SJCRH30 (cell line): ENCODE measurements at regions not wholly inside any gene's neighbourhood (a gene's known extent, or its start where the extent isn't known, plus 50 kb on each side); places are given as distances from the start of the nearest gene placed in this dataset.
"Not testable (repeated sequence)": the region's sequence is repeated elsewhere in the genome, so short reads cannot be mapped to it uniquely, and the experiment has no call there.

Source experiments
- DNase-seq, 2 experiments: peaks; one replicate each; pipeline ENCODE4 v3.0.0-alpha.2; 2015 to 2020
- H3K27ac ChIP-seq: fragments of 250-450 bp; sonication (Bioruptor Pico); 2 replicates; pipeline ENCODE4 v1.5.1; 2020; ENCODE audit warnings: mild to moderate bottlenecking, moderate library complexity
- H3K27me3 ChIP-seq: fragments of 250-450 bp; sonication (Bioruptor Pico); 2 replicates; pipeline ENCODE4 v1.5.1; 2020; ENCODE audit warnings: mild to moderate bottlenecking, moderate library complexity
- H3K36me3 ChIP-seq: fragments of 250-450 bp; sonication (Bioruptor Pico); 2 replicates; pipeline ENCODE4 v1.5.1; 2020; ENCODE audit warnings: mild to moderate bottlenecking, moderate library complexity
- H3K4me1 ChIP-seq: fragments of 250-450 bp; sonication (Bioruptor Pico); 2 replicates; pipeline ENCODE4 v1.5.1; 2020; ENCODE audit warnings: mild to moderate bottlenecking, moderate library complexity
- H3K4me3 ChIP-seq: fragments of 250-450 bp; sonication (Bioruptor Pico); 2 replicates; pipeline ENCODE4 v1.5.1; 2020; ENCODE audit warnings: mild to moderate bottlenecking, moderate library complexity
- H3K9me3 ChIP-seq: fragments of 250-450 bp; sonication (Bioruptor Pico); replicated peaks from 2 replicates; pipeline ENCODE4 v1.5.1; 2020; ENCODE audit warnings: mild to moderate bottlenecking, moderate library complexity

DNA sequence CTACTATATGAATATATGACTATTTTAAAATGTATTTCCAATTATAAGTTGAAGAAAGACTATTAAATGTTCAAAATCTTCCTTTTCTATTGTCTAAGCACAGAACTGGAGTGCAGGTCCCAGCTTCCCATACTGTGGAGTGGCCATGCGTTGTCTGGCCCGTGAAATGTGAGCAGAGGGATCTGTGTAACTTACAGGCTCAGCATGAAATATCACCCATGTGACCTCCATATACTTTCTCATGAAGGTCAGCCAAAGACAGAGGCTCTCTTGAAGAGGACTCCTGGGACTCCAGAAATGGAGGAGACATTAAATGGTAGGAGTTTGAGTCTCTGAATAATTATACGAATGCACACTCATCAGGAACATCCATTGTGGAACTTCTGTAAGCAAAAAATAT lies 92.4 kb upstream of the CAV2 start:
- Histone ChIP-seq H3K4me3 (no peak overlapping the region), H3K36me3 (no peaks in the 10 kb centered on the region), H3K27ac (no peak overlapping the region), H3K9me3 (no peaks in the 10 kb centered on the region), H3K27me3 (no peaks in the 10 kb centered on the region), H3K4me1 (peaks cover 14% of the 10 kb centered on the region)
- no peak for DNase-seq

DNA sequence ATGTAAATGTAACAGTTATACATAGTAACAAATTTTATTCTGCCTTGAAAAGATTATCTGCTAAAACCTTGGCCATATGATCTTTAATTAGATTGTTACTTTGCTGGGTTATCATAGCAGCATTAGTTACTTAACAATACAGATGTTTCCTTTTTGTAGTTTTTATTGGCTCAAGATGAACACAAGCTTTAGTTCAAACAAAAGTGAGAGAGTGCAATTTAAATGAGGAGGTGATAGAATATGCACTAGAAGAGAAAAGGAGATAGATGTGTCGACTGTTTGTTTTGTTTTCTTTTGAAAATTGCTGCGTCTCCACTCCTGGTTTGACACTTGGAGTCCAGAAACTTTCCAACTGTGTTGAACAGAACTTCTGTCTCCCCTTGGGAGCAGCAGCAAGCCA lies 91.4 kb upstream of the CAV2 start:
- H3K27me3 ChIP-seq, result no peaks in the 10 kb centered on the region
- 0 out of 2 replicates have a peak, but pooled peaks cover 2% of the 10 kb centered on the region for H3K9me3 ChIP-seq
- H3K4me1 ChIP-seq, result peaks cover 10% of the 10 kb centered on the region
- no peaks in the 10 kb centered on the region for H3K36me3 ChIP-seq
- no peak overlapping the region for H3K27ac ChIP-seq
- DNase-seq, result no peak
- no peak overlapping the region for H3K4me3 ChIP-seq

DNA sequence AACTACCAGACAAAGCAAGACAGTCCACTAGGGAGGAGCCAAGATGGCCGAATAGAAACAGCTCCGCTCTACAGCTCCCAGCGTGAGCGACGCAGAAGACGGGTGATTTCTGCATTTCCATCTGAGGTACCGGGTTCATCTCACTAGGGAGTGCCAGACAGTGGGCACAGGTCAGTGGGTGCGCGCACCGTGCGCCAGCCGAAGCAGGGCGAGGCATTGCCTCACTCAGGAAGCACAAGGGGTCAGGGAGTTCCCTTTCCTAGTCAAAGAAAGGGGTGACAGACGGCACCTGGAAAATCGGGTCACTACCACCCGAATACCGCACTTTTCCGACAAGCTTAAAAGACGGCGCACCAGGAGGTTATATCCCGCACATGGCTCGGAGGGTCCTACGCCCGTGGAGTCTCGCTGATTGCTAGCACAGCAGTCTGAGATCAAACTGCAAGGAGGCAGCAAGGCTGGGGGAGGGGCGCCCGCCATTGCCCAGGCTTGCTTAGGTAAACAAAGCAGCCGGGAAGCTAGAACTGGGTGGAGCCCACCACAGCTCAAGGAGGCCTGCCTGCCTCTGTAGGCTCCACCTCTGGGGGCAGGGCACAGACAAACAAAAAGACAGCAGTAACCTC lies 90.6 kb upstream of the CAV2 start:
- not testable (repeated sequence) for H3K27ac ChIP-seq, H3K36me3 ChIP-seq, H3K27me3 ChIP-seq, DNase-seq, H3K4me3 ChIP-seq, H3K9me3 ChIP-seq, H3K4me1 ChIP-seq

DNA sequence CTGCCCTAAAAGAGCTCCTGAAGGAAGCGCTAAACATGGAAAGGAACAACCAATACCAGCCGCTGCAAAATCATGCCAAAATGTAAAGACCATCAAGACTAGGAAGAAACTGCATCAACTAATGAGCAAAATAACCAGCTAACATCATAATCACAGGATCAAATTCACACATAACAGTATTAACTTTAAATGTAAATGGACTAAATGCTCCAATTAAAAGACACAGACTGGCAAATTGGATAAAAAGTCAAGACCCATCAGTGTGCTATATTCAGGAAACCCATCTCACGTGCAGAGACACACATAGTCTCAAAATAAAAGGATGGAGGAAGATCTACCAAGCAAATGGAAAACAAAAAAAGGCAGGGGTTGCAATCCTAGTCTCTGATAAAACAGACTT lies 88.8 kb upstream of the CAV2 start:
- H3K36me3 ChIP-seq, DNase-seq, H3K27ac ChIP-seq, H3K4me3 ChIP-seq, H3K27me3 ChIP-seq, H3K9me3 ChIP-seq, H3K4me1 ChIP-seq: not testable (repeated sequence)

DNA sequence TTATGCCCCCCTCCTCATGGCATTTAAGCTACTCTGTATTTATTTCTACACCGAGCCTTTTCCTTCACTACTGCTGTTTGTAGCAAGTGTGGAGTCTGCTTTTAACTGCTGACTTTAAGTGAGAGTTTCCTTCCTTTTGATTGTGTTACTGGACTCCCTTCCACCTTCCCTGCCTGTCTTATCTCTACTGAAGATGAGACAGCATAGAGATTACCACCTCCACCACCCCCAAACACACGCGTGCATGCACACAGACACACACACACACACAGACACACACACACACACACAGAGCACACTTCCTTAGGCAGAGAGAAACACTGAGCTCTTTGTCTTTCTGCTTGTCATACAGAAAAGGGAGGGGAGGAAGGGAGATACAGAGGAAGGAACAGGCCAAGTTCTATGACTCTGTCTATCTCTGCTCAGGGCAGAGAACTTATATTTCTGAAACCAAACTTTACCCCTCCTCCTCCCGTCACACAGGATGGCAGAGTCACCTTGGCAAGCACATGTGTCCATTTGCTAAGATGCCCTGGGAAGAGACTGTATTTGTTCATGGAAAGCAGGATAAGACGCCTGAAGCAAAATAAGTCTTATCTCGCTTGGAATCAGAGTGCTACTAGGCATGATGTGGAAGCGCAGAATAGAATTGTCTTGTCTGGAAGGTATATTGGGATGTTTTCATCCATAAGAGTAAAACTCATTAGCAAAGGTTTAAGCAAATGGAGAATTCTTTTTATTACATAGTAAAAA lies 81.8 kb upstream of the CAV2 start:
- 0 out of 2 replicates have a peak, but pooled peaks cover 2% of the 10 kb centered on the region for H3K9me3 ChIP-seq
- no peaks in the 10 kb centered on the region for H3K27me3 ChIP-seq
- H3K4me3 ChIP-seq, result no peak overlapping the region
- H3K36me3 ChIP-seq, result no peaks in the 10 kb centered on the region
- H3K4me1 ChIP-seq, result peaks cover 13% of the 10 kb centered on the region
- H3K27ac ChIP-seq, result peak overlapping the region; percentile 50
- DNase-seq, result peak in 1 of 2 experiments; percentile 42

DNA sequence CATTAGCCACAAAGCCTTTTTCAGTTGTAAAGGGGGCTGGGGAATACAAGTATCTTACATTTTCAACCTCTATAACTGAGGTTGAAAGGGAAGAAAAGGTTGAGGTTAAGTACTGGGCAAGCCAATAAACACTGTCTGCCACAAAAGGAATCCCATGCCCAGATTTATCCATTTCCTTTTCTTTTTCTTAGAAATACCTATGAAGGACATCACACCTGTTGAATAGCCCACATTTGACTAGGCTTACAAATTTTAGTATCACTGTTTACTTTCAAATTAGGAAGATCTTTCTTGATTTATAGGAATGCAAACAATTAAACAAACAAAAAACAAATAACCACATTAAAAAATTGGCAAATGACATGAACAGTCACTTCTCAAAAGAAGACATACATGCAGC lies 81.0 kb upstream of the CAV2 start:
- Histone ChIP-seq H3K27ac (peak overlapping the region; percentile 50), H3K27me3 (no peaks in the 10 kb centered on the region), H3K4me3 (no peak overlapping the region), H3K9me3 (no peaks in the 10 kb centered on the region), H3K36me3 (no peaks in the 10 kb centered on the region), H3K4me1 (peaks cover 13% of the 10 kb centered on the region)
- DNase-seq, result no peak

DNA sequence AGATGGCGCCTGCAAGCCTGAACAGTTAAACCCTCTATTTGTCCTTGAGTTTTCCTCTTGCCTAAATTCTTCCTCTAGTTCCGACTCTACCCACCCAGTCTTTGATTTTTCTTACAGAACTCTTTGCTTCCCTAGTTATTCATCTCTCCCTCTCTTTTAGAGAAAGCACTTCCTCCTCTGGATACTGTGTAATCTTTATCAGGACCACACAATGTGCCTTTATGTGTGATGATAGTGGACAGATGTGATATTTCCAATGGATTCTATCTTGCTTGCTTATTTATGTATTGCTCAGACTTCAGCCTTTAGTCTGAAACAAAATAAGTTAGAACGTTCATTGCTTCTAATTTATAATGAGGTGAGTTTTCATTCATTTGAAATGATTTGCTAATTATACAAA lies 79.5 kb upstream of the CAV2 start:
- peak in 1 of 2 experiments; percentile 20 for DNase-seq
- no peaks in the 10 kb centered on the region for H3K9me3 ChIP-seq
- H3K27ac ChIP-seq, result no peak overlapping the region
- H3K4me1 ChIP-seq, result peaks cover 13% of the 10 kb centered on the region
- no peaks in the 10 kb centered on the region for H3K27me3 ChIP-seq
- no peak overlapping the region for H3K4me3 ChIP-seq
- no peaks in the 10 kb centered on the region for H3K36me3 ChIP-seq

DNA sequence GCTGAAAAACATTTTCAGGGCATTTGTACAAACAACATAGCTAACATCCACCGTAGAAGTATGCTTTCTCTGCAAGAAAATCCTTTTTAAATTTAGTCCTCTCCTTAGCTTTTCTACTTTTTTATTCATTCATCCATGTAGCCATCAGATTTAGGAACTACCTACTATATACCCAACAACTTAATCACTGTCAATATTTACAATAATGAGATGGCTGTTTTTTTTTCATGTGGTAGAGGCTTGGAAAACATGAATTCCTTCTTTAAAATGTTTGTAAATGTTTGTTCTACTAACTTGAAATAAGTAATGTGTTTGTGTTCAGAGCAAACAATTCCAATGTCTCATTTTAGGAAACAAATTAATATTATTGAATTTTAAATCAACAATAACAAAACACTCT lies 78.2 kb upstream of the CAV2 start:
- Histone ChIP-seq H3K4me1 (peaks cover 24% of the 10 kb centered on the region), H3K4me3 (no peak overlapping the region), H3K27me3 (no peaks in the 10 kb centered on the region), H3K27ac (no peak overlapping the region), H3K36me3 (no peaks in the 10 kb centered on the region), H3K9me3 (no peaks in the 10 kb centered on the region)
- no peak for DNase-seq

DNA sequence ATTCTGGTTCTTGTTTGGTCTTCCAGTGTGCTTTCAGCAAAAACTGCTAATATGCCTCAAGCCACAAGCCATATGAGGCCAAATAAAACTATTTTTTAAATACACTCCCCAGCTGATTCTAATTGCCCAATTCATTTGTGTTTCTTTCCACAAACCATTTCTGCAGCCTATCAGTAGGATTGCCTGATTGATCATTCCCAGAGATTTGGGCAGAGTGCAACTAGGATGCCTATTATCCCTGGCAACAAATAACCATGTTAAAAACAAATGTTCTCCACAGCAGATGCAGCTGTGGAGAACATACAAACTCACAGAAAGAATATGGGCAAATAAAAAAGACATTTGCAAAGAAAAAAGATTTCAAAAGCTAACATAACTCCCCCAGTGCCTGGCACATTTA lies 76.9 kb upstream of the CAV2 start:
- Histone ChIP-seq H3K9me3 (no peaks in the 10 kb centered on the region), H3K27ac (no peak overlapping the region)

DNA sequence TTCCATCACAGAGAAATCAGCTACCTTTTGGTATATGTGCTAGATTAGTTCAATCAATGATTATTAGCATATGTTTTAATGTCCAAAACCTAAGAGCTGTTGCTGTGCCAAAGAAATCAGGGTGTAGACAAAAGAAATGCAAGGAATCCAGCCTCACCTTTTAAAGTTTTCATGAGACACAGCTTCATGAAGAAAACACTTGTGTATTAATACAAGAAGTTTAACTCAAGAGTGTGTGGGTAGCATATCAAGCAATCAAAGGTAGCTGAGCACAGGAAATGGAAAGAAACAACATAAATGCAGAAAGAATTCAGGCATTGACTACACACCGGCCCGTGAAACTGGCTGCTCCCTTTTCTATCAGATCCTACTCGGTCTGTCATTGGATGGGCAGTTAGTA lies 76.0 kb upstream of the CAV2 start:
- Histone ChIP-seq H3K27me3 (no peaks in the 10 kb centered on the region), H3K4me1 (peaks cover 18% of the 10 kb centered on the region), H3K9me3 (no peaks in the 10 kb centered on the region), H3K36me3 (no peaks in the 10 kb centered on the region), H3K27ac (no peak overlapping the region), H3K4me3 (no peak overlapping the region)
- no peak for DNase-seq

More for the DNA sequence above, 76.9 kb upstream of the CAV2 start:
- Histone ChIP-seq H3K4me1 (peaks cover 27% of the 10 kb centered on the region), H3K27me3 (no peaks in the 10 kb centered on the region), H3K4me3 (no peak overlapping the region), H3K36me3 (no peaks in the 10 kb centered on the region)
- no peak for DNase-seq

DNA sequence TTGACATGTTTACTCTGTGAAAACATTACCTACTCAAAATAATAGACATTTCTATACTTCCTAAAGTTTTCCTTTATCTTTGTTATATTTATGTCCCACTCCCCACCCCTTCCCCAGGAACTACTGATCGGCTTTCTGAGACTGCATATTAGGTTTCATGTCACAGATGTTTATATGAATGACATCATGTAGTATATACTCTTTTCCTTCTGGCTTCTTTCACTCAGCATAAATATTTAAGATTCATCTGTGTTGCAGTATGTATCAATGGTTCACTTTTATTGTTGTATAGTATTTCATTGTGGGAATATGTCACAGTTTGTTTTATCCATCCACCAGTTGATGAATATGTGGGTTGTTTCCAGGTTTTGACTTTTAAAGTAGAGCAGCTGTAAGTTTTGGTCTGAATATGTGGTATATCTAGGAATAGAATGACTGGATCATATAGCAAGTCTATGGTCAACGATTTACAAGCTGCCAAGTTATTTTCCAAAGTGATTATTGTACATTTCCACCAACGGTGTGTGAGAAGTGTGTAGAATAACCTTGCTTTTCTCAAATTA lies 73.8 kb upstream of the CAV2 start:
- Histone ChIP-seq H3K4me3 (no peak overlapping the region), H3K27ac (no peak overlapping the region), H3K4me1 (peaks cover 15% of the 10 kb centered on the region), H3K36me3 (no peaks in the 10 kb centered on the region), H3K9me3 (no peaks in the 10 kb centered on the region), H3K27me3 (no peaks in the 10 kb centered on the region)
- peak in 1 of 2 experiments; percentile 30 for DNase-seq

DNA sequence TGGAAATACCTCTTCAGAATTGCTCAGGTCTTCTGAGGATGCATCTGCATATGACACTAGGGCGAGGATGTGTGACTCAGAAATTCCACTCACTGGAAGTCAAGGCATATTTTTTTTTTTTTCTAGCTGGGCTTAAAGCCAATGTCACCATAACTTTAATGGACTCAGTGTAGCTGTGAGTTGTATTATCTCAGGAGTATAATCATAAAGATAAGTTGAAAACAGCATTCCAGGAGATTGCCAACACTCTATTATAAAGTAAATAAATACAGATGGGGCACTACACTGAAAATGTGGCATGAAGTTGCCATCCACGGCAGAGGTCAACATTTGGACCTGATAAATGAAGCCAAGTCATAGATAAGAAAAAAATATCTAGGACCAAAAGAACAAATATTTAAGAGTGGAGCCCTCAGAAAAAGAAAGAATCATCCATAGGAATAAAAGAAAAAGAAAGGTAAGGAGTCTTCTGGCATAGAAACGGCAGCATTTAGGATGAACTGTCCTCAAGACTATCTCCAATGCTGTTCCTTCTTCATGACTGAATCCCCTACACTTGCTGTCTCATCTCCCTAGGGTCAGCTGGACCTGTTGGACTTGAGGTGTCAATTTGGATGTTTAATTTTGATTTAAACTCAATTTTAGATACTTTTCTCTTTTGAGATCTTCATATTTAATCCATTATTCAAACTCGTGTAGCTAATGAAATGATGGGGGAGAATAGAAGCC lies 72.9 kb upstream of the CAV2 start:
- H3K27ac ChIP-seq, result no peak overlapping the region
- no peaks in the 10 kb centered on the region for H3K36me3 ChIP-seq
- DNase-seq, result peak; percentile 18 to 24
- no peaks in the 10 kb centered on the region for H3K27me3 ChIP-seq
- peaks cover under 1% of the 10 kb centered on the region; the same call in 1 of the 2 replicates for H3K9me3 ChIP-seq
- peaks cover 15% of the 10 kb centered on the region for H3K4me1 ChIP-seq
- H3K4me3 ChIP-seq, result no peak overlapping the region

DNA sequence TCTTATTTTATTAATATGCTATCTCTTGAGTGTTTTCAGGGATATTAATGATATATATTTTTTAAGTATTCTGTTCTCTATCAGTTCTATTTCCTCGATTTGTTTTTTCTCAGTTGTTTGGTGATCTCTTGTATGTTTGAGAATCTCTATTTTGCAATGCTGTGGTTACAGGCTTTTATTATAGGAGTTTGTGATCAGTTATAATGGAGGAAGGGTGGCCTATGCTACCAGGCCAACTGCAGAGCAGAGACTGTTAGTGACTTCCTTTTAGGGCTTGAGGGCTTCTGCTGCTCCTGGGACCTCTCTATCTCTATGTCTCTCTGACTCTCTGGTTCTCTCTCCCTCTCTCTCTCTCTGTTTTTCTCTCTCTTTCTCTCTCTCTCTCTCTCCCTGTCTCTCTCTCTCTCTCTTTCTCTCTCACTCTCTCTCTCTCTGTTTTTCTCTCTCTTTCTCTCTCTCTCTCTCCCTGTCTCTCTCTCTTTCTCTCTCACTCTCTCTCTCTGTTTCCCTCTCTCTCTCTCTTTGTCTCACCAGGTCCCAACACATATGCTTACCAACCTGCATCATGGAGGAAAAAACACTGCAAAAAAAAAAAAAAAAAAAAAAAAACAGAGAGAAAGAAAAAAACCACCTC lies 69.4 kb upstream of the CAV2 start:
- H3K27me3 ChIP-seq, result no peaks in the 10 kb centered on the region
- no peaks in the 10 kb centered on the region for H3K36me3 ChIP-seq
- H3K4me1 ChIP-seq, result peaks cover 15% of the 10 kb centered on the region
- H3K27ac ChIP-seq, result no peak overlapping the region
- DNase-seq, result no peak
- no peak overlapping the region for H3K4me3 ChIP-seq
- H3K9me3 ChIP-seq, result peaks cover 3% of the 10 kb centered on the region; the same call in 1 of the 2 replicates

DNA sequence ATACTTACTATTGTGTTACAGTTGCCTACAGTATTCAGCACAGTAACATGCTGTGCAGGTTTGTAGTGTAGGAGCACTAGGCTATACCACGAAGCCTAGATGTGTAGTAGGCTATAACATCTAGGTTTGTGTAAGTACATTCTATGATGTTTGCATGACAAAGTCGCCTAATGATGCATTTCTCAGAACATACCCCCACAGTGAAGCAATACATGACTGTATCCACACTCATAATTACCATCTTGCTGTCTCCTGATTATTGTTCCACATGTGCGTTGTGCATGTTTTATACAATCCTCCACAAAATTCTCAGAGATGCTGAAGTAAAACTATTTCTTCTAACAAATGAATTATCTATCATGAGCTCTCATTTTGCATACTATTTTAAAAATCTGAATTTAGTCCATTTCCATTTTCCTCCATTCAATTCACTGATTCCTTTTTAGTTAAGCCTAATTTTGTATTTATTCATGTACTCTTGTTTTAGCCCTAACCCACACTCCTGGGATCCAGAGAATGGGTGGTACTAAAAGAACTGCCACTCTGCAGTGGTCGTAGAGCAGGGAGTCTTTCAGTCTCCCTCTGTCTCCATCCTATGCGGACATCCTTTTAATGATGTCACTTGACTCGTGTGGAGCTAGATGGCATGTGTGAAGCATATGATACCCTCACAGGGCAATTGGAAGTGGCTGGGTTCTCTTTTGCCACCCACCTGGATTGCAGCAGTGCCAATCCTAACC lies 67.6 kb upstream of the CAV2 start:
- no peak overlapping the region for H3K27ac ChIP-seq
- H3K4me1 ChIP-seq, result no peaks in the 10 kb centered on the region

More for the DNA sequence above, 67.6 kb upstream of the CAV2 start:
- DNase-seq, result no peak
- Histone ChIP-seq H3K36me3 (no peaks in the 10 kb centered on the region), H3K4me3 (no peak overlapping the region), H3K27me3 (no peaks in the 10 kb centered on the region), H3K9me3 (peaks cover 6% of the 10 kb centered on the region; the same call in 1 of the 2 replicates)
